HCT116 (cell line): ENCODE measurements at regions not wholly inside any gene's neighbourhood (a gene's known extent, or its start where the extent isn't known, plus 50 kb on each side); places are given as distances from the start of the nearest gene placed in this dataset.

ENCODE experiments used
- ATAC-seq: fragments of 200-7000 bp; cut with Tn5 transposase; 2 replicates; pipeline ENCODE4 v1.9.1; 2020; ENCODE audit warnings: mild to moderate bottlenecking, moderate library complexity
- BruUV-seq: library from RNA; stranded (reverse); fragments of 400-500 nt; replicated peaks from 2 replicates; lab custom pipeline; 2021; lab: Mats Ljungman, UMichigan
- CTCF ChIA-PET: fragments of 300-600 bp; sonication (Branson Sonifier 250); formaldehyde crosslinking; loops from one replicate; lab custom pipeline; 2021; ENCODE audit warnings: antibody characterized with exemption; lab: Charles Lee
- POLR2A ChIA-PET: fragments of 300-600, 350-600 bp; sonication (Branson Sonifier 250); formaldehyde crosslinking; loops from one replicate; lab custom pipeline; 2021; ENCODE audit warnings: antibody characterized with exemption; lab: Charles Lee
- RAD21 ChIA-PET, 2 experiments: fragments of 300-600 bp; sonication (Branson Sonifier 250); formaldehyde crosslinking; loops; one replicate each; lab custom pipeline; 2023; ENCODE audit warnings: low total read pairs in 2 of 2; ENCODE audit not compliant: uncharacterized antibody in 2 of 2, unreplicated experiment in 2 of 2, low non-redundant PET in 1 of 2; lab: Charles Lee
- DNase-seq: peaks from one replicate; pipeline ENCODE4 v3.0.0-alpha.2; 2010; ENCODE audit warnings: low read depth, low spot score
- H2AFZ ChIP-seq: fragments of 200-600 bp; shearing (Covaris generic), sonication (generic); 2 replicates; pipeline ENCODE4 v1.6.1; 2017; ENCODE audit warnings: low read depth, mixed run types, mixed read lengths, antibody characterized with exemption, low read length; ENCODE audit not compliant: poor library complexity, severe bottlenecking
- H3K27ac ChIP-seq: 2 replicates; pipeline ENCODE4 v1.5.1; 2012; ENCODE audit warnings: low read depth, low read length
- H3K27me3 ChIP-seq: fragments of 200-600 bp; sonication (generic); 2 replicates; pipeline ENCODE4 v1.6.1; 2016; ENCODE audit warnings: mixed run types, low read length, mixed read lengths; ENCODE audit not compliant: insufficient read depth
- H3K36me3 ChIP-seq, 2 experiments: fragments of 200-500 bp in 1 of 2; fragments of 200-600 bp in 1 of 2; sonication (Bioruptor generic) in 1 of 2; sonication (generic) in 1 of 2; 2 replicates each; pipeline versions ENCODE4 v1.5.1 to v1.6.1; 2014 to 2016; ENCODE audit warnings: low read length in 2 of 2, inconsistent platforms in 1 of 2, mixed read lengths in 1 of 2, mixed run types in 1 of 2; ENCODE audit not compliant: insufficient read depth in 2 of 2, control insufficient read depth in 1 of 2
- H3K4me1 ChIP-seq, 2 experiments: fragments of 200-600 bp in 1 of 2; sonication (generic) in 1 of 2; 2 replicates each; pipeline versions ENCODE4 v1.5.1 to v1.6.1; 2012 to 2017; ENCODE audit warnings: low read length in 2 of 2, inconsistent platforms in 1 of 2, mild to moderate bottlenecking in 1 of 2, mixed read lengths in 1 of 2, mixed run types in 1 of 2, moderate library complexity in 1 of 2; ENCODE audit not compliant: insufficient read depth in 2 of 2, control insufficient read depth in 1 of 2
- H3K4me2 ChIP-seq: fragments of 200-600 bp; sonication (generic); 2 replicates; pipeline ENCODE4 v1.6.1; 2017; ENCODE audit warnings: mixed run types, low read length, mixed read lengths
- H3K4me3 ChIP-seq, 2 experiments: fragments of 200-600 bp in 1 of 2; sonication (generic) in 1 of 2; replicated peaks in 1 of 2; 2 replicates each; pipeline ENCODE4 v1.5.1; 2011 to 2016; ENCODE audit warnings: low read length in 2 of 2, control low read depth in 1 of 2, low read depth in 1 of 2, mild to moderate bottlenecking in 1 of 2, mixed read lengths in 1 of 2, mixed run types in 1 of 2
- H3K79me2 ChIP-seq: fragments of 200-600 bp; sonication (generic); 2 replicates; pipeline ENCODE4 v1.6.1; 2017; ENCODE audit warnings: mild to moderate bottlenecking, mixed run types, low read length, moderate library complexity, mixed read lengths; ENCODE audit not compliant: insufficient read depth
- H3K9ac ChIP-seq: fragments of 200-600 bp; sonication (generic); 2 replicates; pipeline ENCODE4 v1.6.1; 2016; ENCODE audit warnings: low read length, mixed read lengths
- H3K9me2 ChIP-seq: fragments of 200-600 bp; sonication (generic), shearing (Covaris generic); 2 replicates; pipeline ENCODE4 v1.6.1; 2017; ENCODE audit warnings: mixed run types, mild to moderate bottlenecking, moderate library complexity; ENCODE audit not compliant: insufficient read depth
- H3K9me3 ChIP-seq, 2 experiments: fragments of 200-500 bp in 1 of 2; fragments of 200-600 bp in 1 of 2; sonication (Bioruptor generic) in 1 of 2; sonication (generic) in 1 of 2; 2 replicates each; pipeline ENCODE4 v1.6.1; 2014 to 2017; ENCODE audit warnings: low read length in 2 of 2, mixed read lengths in 2 of 2, inconsistent platforms in 1 of 2, low read depth in 1 of 2, mild to moderate bottlenecking in 1 of 2, mixed run types in 1 of 2, moderate library complexity in 1 of 2; ENCODE audit not compliant: control insufficient read depth in 1 of 2, insufficient read depth in 1 of 2
- H4K20me1 ChIP-seq: fragments of 200-600 bp; sonication (generic), shearing (Covaris generic); 2 replicates; pipeline ENCODE4 v1.6.1; 2017; ENCODE audit warnings: mixed run types, mild to moderate bottlenecking, moderate library complexity; ENCODE audit not compliant: insufficient read depth
- CBX3 ChIP-seq: IDR thresholded peaks from 2 replicates; pipeline ENCODE4 v1.6.1; 2012; ENCODE audit warnings: low read depth
- EGR1 ChIP-seq: IDR thresholded peaks from 2 replicates; pipeline ENCODE4 v1.6.1; 2012; ENCODE audit warnings: low read depth
- ELF1 ChIP-seq: IDR thresholded peaks from 2 replicates; pipeline ENCODE4 v1.6.1; 2012; ENCODE audit warnings: low read depth, borderline replicate concordance
- EZH2 ChIP-seq: fragments of 200-600 bp; sonication (generic); IDR thresholded peaks from 2 replicates; pipeline ENCODE4 v1.6.1; 2017; ENCODE audit warnings: antibody characterized with exemption, mixed run types
- EZH2phosphoT487 ChIP-seq: fragments of 200-600 bp; IDR thresholded peaks from 2 replicates; pipeline ENCODE4 v1.6.1; 2018; ENCODE audit warnings: antibody characterized with exemption, borderline replicate concordance
- FOSL1 ChIP-seq: IDR thresholded peaks from 2 replicates; pipeline ENCODE4 v1.6.1; 2012; ENCODE audit warnings: low read depth
- POLR2A ChIP-seq: IDR thresholded peaks from 2 replicates; pipeline ENCODE4 v1.7.0; 2011; ENCODE audit warnings: borderline replicate concordance; ENCODE audit not compliant: insufficient read depth, insufficient read length; ENCODE audit errors: extremely low read depth
- POLR2AphosphoS5 ChIP-seq: IDR thresholded peaks from 2 replicates; pipeline ENCODE4 v1.6.1; 2011; ENCODE audit warnings: mild to moderate bottlenecking, low read depth, low read length, moderate library complexity
- RAD21 ChIP-seq: IDR thresholded peaks from 2 replicates; pipeline ENCODE4 v1.6.1; 2012; ENCODE audit warnings: low read depth, mild to moderate bottlenecking
- SIN3A ChIP-seq: IDR thresholded peaks from 2 replicates; pipeline ENCODE4 v1.6.1; 2012; ENCODE audit warnings: low read depth
- SP1 ChIP-seq: IDR thresholded peaks from 2 replicates; pipeline ENCODE4 v1.6.1; 2012; ENCODE audit warnings: low read depth
- SRF ChIP-seq: IDR thresholded peaks from 2 replicates; pipeline ENCODE4 v1.6.1; 2012; ENCODE audit warnings: low read depth
- TCF7L2 ChIP-seq: IDR thresholded peaks from 2 replicates; pipeline ENCODE4 v1.7.0; 2011; ENCODE audit warnings: borderline replicate concordance, inconsistent platforms; ENCODE audit not compliant: insufficient read depth, insufficient read length; ENCODE audit errors: extremely low read depth
- YY1 ChIP-seq: IDR thresholded peaks from 2 replicates; pipeline ENCODE4 v1.6.1; 2011; ENCODE audit warnings: low read length, low read depth, moderate library complexity, mild to moderate bottlenecking; ENCODE audit not compliant: insufficient replicate concordance; ENCODE audit errors: extremely low read depth
- ZNF274 ChIP-seq: fragments of 200-500 bp; sonication (Bioruptor generic); IDR thresholded peaks from 2 replicates; pipeline ENCODE4 v1.6.1; 2014; ENCODE audit warnings: mild to moderate bottlenecking, low read depth, low read length, inconsistent platforms
- intact Hi-C: fragments of 100-400 bp; cut with micrococcal nuclease; formaldehyde crosslinking; loops from 2 replicates; pipeline ENCODE4 v1.10.0; 2022
- TF ChIP-seq, protein P1 (sequence below): IDR thresholded peaks from 2 replicates; pipeline ENCODE4 v1.6.1; 2012; ENCODE audit warnings: low read depth
- TF ChIP-seq, protein P2 (sequence below): IDR thresholded peaks from 2 replicates; pipeline ENCODE4 v1.6.1; 2012

DNA sequence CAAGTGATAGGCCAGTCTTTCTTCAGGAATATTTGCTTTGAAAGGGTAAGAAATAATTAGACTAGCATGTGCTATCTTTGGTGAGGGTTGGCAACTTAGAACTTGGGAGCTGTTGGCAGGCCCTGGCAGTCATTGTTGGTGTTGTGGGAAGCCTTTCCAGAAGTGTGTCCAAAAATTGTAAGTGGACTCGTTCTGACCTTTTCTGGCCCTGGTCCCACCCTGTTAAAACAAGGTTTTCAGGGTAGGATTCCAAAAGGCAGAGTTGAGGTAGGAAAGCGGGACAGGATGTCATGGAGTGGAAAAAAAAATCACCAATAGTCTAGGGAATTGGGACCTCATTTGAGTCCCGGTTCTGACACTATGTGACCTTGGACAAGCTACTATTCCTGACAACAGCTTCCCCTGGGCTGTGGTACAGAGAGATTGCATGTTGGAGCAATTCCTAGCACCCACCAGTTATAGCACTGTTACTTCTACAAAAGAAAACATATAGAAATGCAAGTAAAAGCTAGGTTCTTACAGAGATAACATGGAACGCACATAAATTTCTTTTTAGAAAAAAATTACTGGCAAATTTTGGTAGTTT lies 299.3 kb upstream of the DDI1 start:
- H3K27me3 ChIP-seq, result no peaks in the 10 kb centered on the region
- intact Hi-C loops, result no loop called here
- no TSS peak for BruUV-seq
- ChIA-PET POLR2A (no interaction called here), RAD21 (no interaction called here), CTCF (no interaction called here)
- no peaks in the 10 kb centered on the region for H3K79me2 ChIP-seq
- ATAC-seq (no peak), DNase-seq (no peak)
- H3K4me2 ChIP-seq, result no peak overlapping the region
- no peaks in the 10 kb centered on the region for H3K4me1 ChIP-seq
- no peak overlapping the region for H3K9ac ChIP-seq
- no peak overlapping the region for H3K27ac ChIP-seq
- H3K9me3 ChIP-seq, result no peaks in the 10 kb centered on the region
- no peaks in the 10 kb centered on the region for H4K20me1 ChIP-seq
- no peak overlapping the region for H3K4me3 ChIP-seq
- TF ChIP-seq ELF1, result no peak
- no peak for TF ChIP-seq POLR2AphosphoS5
- no peak for TF ChIP-seq SP1
- TF ChIP-seq POLR2A, result no peak
- no peak for TF ChIP-seq EGR1
- TF ChIP-seq, protein P1, sequence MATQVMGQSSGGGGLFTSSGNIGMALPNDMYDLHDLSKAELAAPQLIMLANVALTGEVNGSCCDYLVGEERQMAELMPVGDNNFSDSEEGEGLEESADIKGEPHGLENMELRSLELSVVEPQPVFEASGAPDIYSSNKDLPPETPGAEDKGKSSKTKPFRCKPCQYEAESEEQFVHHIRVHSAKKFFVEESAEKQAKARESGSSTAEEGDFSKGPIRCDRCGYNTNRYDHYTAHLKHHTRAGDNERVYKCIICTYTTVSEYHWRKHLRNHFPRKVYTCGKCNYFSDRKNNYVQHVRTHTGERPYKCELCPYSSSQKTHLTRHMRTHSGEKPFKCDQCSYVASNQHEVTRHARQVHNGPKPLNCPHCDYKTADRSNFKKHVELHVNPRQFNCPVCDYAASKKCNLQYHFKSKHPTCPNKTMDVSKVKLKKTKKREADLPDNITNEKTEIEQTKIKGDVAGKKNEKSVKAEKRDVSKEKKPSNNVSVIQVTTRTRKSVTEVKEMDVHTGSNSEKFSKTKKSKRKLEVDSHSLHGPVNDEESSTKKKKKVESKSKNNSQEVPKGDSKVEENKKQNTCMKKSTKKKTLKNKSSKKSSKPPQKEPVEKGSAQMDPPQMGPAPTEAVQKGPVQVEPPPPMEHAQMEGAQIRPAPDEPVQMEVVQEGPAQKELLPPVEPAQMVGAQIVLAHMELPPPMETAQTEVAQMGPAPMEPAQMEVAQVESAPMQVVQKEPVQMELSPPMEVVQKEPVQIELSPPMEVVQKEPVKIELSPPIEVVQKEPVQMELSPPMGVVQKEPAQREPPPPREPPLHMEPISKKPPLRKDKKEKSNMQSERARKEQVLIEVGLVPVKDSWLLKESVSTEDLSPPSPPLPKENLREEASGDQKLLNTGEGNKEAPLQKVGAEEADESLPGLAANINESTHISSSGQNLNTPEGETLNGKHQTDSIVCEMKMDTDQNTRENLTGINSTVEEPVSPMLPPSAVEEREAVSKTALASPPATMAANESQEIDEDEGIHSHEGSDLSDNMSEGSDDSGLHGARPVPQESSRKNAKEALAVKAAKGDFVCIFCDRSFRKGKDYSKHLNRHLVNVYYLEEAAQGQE, result no peak
- TF ChIP-seq YY1, result no peak
- no peak for TF ChIP-seq SIN3A
- no peak for TF ChIP-seq ZNF274
- no peak for TF ChIP-seq CBX3
- TF ChIP-seq SRF, result no peak
- no peak for TF ChIP-seq FOSL1
- no peak for TF ChIP-seq EZH2phosphoT487
- TF ChIP-seq RAD21, result no peak
- no peak for TF ChIP-seq EZH2
- no peak for TF ChIP-seq TCF7L2
- TF ChIP-seq, protein P2, sequence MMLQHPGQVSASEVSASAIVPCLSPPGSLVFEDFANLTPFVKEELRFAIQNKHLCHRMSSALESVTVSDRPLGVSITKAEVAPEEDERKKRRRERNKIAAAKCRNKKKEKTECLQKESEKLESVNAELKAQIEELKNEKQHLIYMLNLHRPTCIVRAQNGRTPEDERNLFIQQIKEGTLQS, result no peak
- no peaks in the 10 kb centered on the region for H3K36me3 ChIP-seq
- no peaks in the 10 kb centered on the region for H3K9me2 ChIP-seq
- H2AFZ ChIP-seq, result no peak overlapping the region
